ENCODE measurements at regions not wholly inside any gene's neighbourhood (a gene's known extent, or its start where the extent isn't known, plus 50 kb on each side); places are given as distances from the start of the nearest gene placed in this dataset.

DNA sequence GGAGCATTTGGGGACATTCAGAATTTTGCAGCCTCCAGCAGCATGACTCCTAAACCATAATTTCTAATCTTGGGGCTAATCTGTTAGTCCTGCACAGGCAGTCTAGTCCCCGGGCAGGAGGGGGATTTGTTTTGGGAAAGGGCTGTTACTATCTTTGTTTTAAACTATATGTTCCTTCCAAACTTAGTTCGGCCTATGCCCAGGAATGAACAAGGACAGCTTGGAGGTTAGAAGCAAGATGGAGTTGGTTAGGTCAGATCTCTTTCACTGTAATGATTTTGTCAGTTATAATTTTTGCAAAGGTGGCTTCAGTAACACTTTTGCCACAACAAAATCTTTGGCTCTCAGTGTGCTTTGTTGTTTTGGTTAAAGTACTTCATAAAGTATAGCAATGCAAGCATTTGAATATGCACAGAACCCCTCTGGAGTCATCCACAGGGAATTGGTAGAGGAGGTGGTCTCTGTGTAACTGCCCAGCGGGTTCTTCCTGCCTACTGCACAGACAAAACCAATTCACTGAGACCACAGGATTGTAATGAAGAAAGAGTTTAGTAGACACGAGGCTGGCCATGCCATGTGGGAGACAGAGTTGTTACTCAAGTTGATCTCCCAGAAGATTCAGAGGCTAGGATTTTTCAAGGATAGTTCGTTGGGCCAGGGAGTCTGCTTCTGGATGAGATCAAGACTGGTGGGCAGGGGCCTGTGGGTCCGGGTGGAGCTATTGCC, 224.1 kb upstream of the MYLIP start:
- no peaks in the 10 kb centered on the region for H3K4me1 ChIP-seq (ENCODE audit: control insufficient read depth in 1 of 2, insufficient read depth in 2 of 2, low read length in 2 of 2)
- H3K27me3 ChIP-seq (ENCODE audit: insufficient read depth, low read length): no peaks in the 10 kb centered on the region
- H3K9me2 ChIP-seq (ENCODE audit: insufficient read depth): no peaks in the 10 kb centered on the region
- DNase-seq (ENCODE audit: low read depth, low spot score) (no peak), ATAC-seq (no peak)
- no peak overlapping the region for H3K4me3 ChIP-seq (replicated peaks in 1 of 2; ENCODE audit: low read depth in 1 of 2, low read length in 2 of 2)
- no peaks in the 10 kb centered on the region for H3K9me3 ChIP-seq (ENCODE audit: control insufficient read depth in 1 of 2, insufficient read depth in 1 of 2, low read depth in 1 of 2, low read length in 2 of 2)
- CTCF ChIA-PET: no interaction called here
- H3K4me2 ChIP-seq (ENCODE audit: low read length): no peak overlapping the region
- H4K20me1 ChIP-seq (ENCODE audit: insufficient read depth): no peaks in the 10 kb centered on the region
- no peak overlapping the region for H3K27ac ChIP-seq (ENCODE audit: low read depth, low read length)
- H3K79me2 ChIP-seq (ENCODE audit: insufficient read depth, low read length): no peaks in the 10 kb centered on the region
- TF ChIP-seq SIN3A (IDR thresholded peaks at IDR 0.05; ENCODE audit: low read depth) (no peak), EZH2phosphoT487 (IDR thresholded peaks at IDR 0.05; ENCODE audit: borderline replicate concordance) (no peak), CBX3 (IDR thresholded peaks at IDR 0.05; ENCODE audit: low read depth) (no peak), FOSL1 (IDR thresholded peaks at IDR 0.05; ENCODE audit: low read depth) (no peak), ATF3 (IDR thresholded peaks at IDR 0.05) (no peak), ELF1 (IDR thresholded peaks at IDR 0.05; ENCODE audit: borderline replicate concordance, low read depth) (no peak), POLR2A (IDR thresholded peaks at IDR 0.05; ENCODE audit: borderline replicate concordance, extremely low read depth, insufficient read depth, insufficient read length) (no peak), EZH2 (IDR thresholded peaks at IDR 0.05) (no peak), ZNF274 (IDR thresholded peaks at IDR 0.05; ENCODE audit: low read depth, low read length) (no peak), SRF (IDR thresholded peaks at IDR 0.05; ENCODE audit: low read depth) (no peak), TCF7L2 (IDR thresholded peaks at IDR 0.05; ENCODE audit: borderline replicate concordance, extremely low read depth, insufficient read depth, insufficient read length) (no peak), YY1 (IDR thresholded peaks at IDR 0.05; ENCODE audit: extremely low read depth, insufficient replicate concordance, low read depth, low read length) (no peak), REST (IDR thresholded peaks at IDR 0.05; ENCODE audit: low read depth) (no peak), EGR1 (IDR thresholded peaks at IDR 0.05; ENCODE audit: low read depth) (no peak)
- TF ChIP-seq, protein P1, sequence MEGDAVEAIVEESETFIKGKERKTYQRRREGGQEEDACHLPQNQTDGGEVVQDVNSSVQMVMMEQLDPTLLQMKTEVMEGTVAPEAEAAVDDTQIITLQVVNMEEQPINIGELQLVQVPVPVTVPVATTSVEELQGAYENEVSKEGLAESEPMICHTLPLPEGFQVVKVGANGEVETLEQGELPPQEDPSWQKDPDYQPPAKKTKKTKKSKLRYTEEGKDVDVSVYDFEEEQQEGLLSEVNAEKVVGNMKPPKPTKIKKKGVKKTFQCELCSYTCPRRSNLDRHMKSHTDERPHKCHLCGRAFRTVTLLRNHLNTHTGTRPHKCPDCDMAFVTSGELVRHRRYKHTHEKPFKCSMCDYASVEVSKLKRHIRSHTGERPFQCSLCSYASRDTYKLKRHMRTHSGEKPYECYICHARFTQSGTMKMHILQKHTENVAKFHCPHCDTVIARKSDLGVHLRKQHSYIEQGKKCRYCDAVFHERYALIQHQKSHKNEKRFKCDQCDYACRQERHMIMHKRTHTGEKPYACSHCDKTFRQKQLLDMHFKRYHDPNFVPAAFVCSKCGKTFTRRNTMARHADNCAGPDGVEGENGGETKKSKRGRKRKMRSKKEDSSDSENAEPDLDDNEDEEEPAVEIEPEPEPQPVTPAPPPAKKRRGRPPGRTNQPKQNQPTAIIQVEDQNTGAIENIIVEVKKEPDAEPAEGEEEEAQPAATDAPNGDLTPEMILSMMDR (IDR thresholded peaks at IDR 0.05 in 2 of 3, conservative IDR thresholded peaks at IDR 0.05 in 1 of 3; ENCODE audit: borderline replicate concordance in 1 of 3, insufficient read depth in 1 of 3, low read depth in 2 of 3, low read length in 2 of 3): no peak
- TF ChIP-seq, protein P2, sequence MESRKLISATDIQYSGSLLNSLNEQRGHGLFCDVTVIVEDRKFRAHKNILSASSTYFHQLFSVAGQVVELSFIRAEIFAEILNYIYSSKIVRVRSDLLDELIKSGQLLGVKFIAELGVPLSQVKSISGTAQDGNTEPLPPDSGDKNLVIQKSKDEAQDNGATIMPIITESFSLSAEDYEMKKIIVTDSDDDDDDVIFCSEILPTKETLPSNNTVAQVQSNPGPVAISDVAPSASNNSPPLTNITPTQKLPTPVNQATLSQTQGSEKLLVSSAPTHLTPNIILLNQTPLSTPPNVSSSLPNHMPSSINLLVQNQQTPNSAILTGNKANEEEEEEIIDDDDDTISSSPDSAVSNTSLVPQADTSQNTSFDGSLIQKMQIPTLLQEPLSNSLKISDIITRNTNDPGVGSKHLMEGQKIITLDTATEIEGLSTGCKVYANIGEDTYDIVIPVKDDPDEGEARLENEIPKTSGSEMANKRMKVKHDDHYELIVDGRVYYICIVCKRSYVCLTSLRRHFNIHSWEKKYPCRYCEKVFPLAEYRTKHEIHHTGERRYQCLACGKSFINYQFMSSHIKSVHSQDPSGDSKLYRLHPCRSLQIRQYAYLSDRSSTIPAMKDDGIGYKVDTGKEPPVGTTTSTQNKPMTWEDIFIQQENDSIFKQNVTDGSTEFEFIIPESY (IDR thresholded peaks at IDR 0.05; ENCODE audit: extremely low read depth, insufficient replicate concordance, low read length): no peak
- no peaks in the 10 kb centered on the region for H3K36me3 ChIP-seq (ENCODE audit: control insufficient read depth in 1 of 2, insufficient read depth in 2 of 2, low read length in 2 of 2)
- BruUV-seq (replicated peaks): no TSS peak
- POLR2A ChIA-PET: no interaction called here
- RAD21 ChIA-PET (ENCODE audit: low non-redundant PET in 1 of 2, low total read pairs in 2 of 2, uncharacterized antibody in 2 of 2, unreplicated experiment in 2 of 2): no interaction called here
- no peak overlapping the region for H3K9ac ChIP-seq (ENCODE audit: low read length)
- intact Hi-C loops (cut with micrococcal nuclease): no loop called here
- H2AFZ ChIP-seq (ENCODE audit: low read depth, low read length, poor library complexity, severe bottlenecking): no peak overlapping the region
